ENCODE measurements at regions not wholly inside any gene's neighbourhood (a gene's known extent, or its start where the extent isn't known, plus 50 kb on each side); places are given as distances from the start of the nearest gene placed in this dataset.
"Not testable (repeated sequence)": the region's sequence is repeated elsewhere in the genome, so short reads cannot be mapped to it uniquely, and the experiment has no call there.

- TF ChIP-seq CTCF (conservative IDR thresholded peaks at IDR 0.05; ENCODE audit: low read depth, low read length); EZH2 (IDR thresholded peaks at IDR 0.05; ENCODE audit: low read length, unreplicated experiment): not testable (repeated sequence)
These were observed 524.0 kb upstream of the FAM174A start for GRCh38 chr5:100011160-100011559.

Data from PC-3 (cell line).